Endothelial cell of umbilical vein (primary cell): ENCODE measurements at regions not wholly inside any gene's neighbourhood (a gene's known extent, or its start where the extent isn't known, plus 50 kb on each side); places are given as distances from the start of the nearest gene placed in this dataset.

Source experiments
- MYC ChIP-seq: IDR thresholded peaks from one replicate; pipeline ENCODE4 v1.6.1; 2011; ENCODE audit warnings: mild to moderate bottlenecking, low read depth, low read length
- POLR2A ChIP-seq: IDR thresholded peaks from 2 replicates; pipeline ENCODE4 v1.6.1; 2012; ENCODE audit warnings: low read depth, mild to moderate bottlenecking, control low read depth, low read length
- POLR2AphosphoS5 ChIP-seq: IDR thresholded peaks from 2 replicates; pipeline ENCODE4 v1.6.1; 2012; ENCODE audit warnings: low read depth, mild to moderate bottlenecking, control low read depth, low read length, moderate library complexity; ENCODE audit not compliant: insufficient read depth
- TF ChIP-seq, protein P1 (sequence below), 2 donors: IDR thresholded peaks; 1 replicate in 1 of 2; 2 replicates in 1 of 2; pipeline ENCODE4 v1.5.1; 2011; ENCODE audit warnings: low read length in 2 of 2, mild to moderate bottlenecking in 2 of 2, moderate library complexity in 2 of 2, control low read depth in 1 of 2, inconsistent platforms in 1 of 2, low read depth in 1 of 2; ENCODE audit not compliant: insufficient read depth in 1 of 2; ENCODE audit errors: extremely low read depth in 1 of 2
- TF ChIP-seq, protein P2 (sequence below): IDR thresholded peaks from 2 replicates; pipeline ENCODE4 v1.6.1; 2011; ENCODE audit not compliant: insufficient read depth, insufficient read length

DNA sequence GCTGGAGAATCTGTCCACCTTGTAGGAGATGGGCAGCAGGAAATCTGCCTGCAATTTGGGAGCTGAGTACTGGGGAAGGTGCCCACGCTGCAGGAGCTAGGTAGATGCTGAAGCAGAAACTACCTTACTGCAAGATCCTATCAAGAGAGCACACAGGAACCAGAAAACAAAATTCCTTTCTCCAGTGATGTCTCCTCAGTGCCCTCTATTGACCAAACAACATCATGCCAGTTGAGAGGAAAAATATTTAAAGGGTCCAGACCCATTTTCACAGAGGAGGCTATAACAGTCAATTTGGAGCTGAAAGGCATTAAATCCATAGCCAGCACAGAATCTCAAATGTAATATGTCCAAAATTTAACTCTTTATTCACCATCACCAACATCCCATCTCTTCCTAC, 406.8 kb downstream of the SLITRK2 start:
- TF ChIP-seq, protein P1, sequence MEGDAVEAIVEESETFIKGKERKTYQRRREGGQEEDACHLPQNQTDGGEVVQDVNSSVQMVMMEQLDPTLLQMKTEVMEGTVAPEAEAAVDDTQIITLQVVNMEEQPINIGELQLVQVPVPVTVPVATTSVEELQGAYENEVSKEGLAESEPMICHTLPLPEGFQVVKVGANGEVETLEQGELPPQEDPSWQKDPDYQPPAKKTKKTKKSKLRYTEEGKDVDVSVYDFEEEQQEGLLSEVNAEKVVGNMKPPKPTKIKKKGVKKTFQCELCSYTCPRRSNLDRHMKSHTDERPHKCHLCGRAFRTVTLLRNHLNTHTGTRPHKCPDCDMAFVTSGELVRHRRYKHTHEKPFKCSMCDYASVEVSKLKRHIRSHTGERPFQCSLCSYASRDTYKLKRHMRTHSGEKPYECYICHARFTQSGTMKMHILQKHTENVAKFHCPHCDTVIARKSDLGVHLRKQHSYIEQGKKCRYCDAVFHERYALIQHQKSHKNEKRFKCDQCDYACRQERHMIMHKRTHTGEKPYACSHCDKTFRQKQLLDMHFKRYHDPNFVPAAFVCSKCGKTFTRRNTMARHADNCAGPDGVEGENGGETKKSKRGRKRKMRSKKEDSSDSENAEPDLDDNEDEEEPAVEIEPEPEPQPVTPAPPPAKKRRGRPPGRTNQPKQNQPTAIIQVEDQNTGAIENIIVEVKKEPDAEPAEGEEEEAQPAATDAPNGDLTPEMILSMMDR (IDR thresholded peaks at IDR 0.05; ENCODE audit: extremely low read depth in 1 of 2, insufficient read depth in 1 of 2, low read depth in 1 of 2, low read length in 2 of 2): no peak
- TF ChIP-seq, protein P2, sequence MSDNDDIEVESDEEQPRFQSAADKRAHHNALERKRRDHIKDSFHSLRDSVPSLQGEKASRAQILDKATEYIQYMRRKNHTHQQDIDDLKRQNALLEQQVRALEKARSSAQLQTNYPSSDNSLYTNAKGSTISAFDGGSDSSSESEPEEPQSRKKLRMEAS: no peak
- TF ChIP-seq POLR2AphosphoS5 (no peak), MYC (no peak), POLR2A (no peak)
